SK-N-SH treated with all-trans-retinoic acid at 6 μM for 48 hours (cell line): ENCODE measurements at regions not wholly inside any gene's neighbourhood (a gene's known extent, or its start where the extent isn't known, plus 50 kb on each side); places are given as distances from the start of the nearest gene placed in this dataset.

Experiments
- ARNTL ChIP-seq: fragments of 450-650 bp; formaldehyde crosslinking; IDR thresholded peaks from 2 replicates; pipeline ENCODE4 v1.5.0; 2020; ENCODE audit warnings: low read depth, mild to moderate bottlenecking, moderate library complexity, borderline replicate concordance
- ZFP3 ChIP-seq: fragments of 250-450 bp; sonication (Bioruptor Pico); IDR thresholded peaks from 2 replicates; pipeline ENCODE4 v1.5.0; 2020; ENCODE audit warnings: mild to moderate bottlenecking, moderate library complexity

GRCh38 chr5:75928992-75929391 lies 154.2 kb upstream of the SV2C start:
- TF ChIP-seq ZFP3 (CRISPR knock-in tag) (no peak), ARNTL (no peak)
